ENCODE measurements at regions not wholly inside any gene's neighbourhood (a gene's known extent, or its start where the extent isn't known, plus 50 kb on each side); places are given as distances from the start of the nearest gene placed in this dataset.
"Not testable (repeated sequence)": the region's sequence is repeated elsewhere in the genome, so short reads cannot be mapped to it uniquely, and the experiment has no call there.

GRCh38 chrX:123081776-123082175 lies 102.3 kb upstream of the GRIA3 start:
- no peaks in the 10 kb centered on the region for H3K9me3 Mint-ChIP-seq
- H3K36me3 Mint-ChIP-seq, result no peaks in the 10 kb centered on the region
- no peak overlapping the region for H3K27ac Mint-ChIP-seq
- no peaks in the 10 kb centered on the region for H3K4me1 Mint-ChIP-seq
- no peak overlapping the region for H3K4me3 Mint-ChIP-seq
- CTCF ChIA-PET, result no interaction called here
- DNase-seq, result no peak
- no peaks in the 10 kb centered on the region for H3K27me3 Mint-ChIP-seq

GRCh38 chrX:123083924-123084323 lies 100.2 kb upstream of the GRIA3 start:
- Mint-ChIP-seq H3K36me3 (no peaks in the 10 kb centered on the region), H3K4me3 (no peak overlapping the region), H3K27me3 (no peaks in the 10 kb centered on the region), H3K27ac (no peak overlapping the region), H3K9me3 (no peaks in the 10 kb centered on the region), H3K4me1 (no peaks in the 10 kb centered on the region)
- DNase-seq, result no peak
- CTCF ChIA-PET, result no interaction called here

- no peak for DNase-seq
- no peak overlapping the region for H3K27ac Mint-ChIP-seq
Measured at GRCh38 chrX:123084797-123085196, 99.3 kb upstream of the GRIA3 start.

GRCh38 chrX:123085311-123085940 lies 98.7 kb upstream of the GRIA3 start:
- CTCF ChIA-PET, result no interaction called here
- H3K9me3 Mint-ChIP-seq, result no peaks in the 10 kb centered on the region
- H3K27me3 Mint-ChIP-seq, result no peaks in the 10 kb centered on the region
- no peak overlapping the region for H3K27ac Mint-ChIP-seq
- no peak overlapping the region for H3K4me3 Mint-ChIP-seq
- no peaks in the 10 kb centered on the region for H3K4me1 Mint-ChIP-seq
- no peaks in the 10 kb centered on the region for H3K36me3 Mint-ChIP-seq
- no peak for DNase-seq

More at GRCh38 chrX:123084797-123085196, 99.3 kb upstream of the GRIA3 start:
- no peak overlapping the region for H3K4me3 Mint-ChIP-seq
- no peaks in the 10 kb centered on the region for H3K27me3 Mint-ChIP-seq
- no peaks in the 10 kb centered on the region for H3K36me3 Mint-ChIP-seq
- H3K9me3 Mint-ChIP-seq, result no peaks in the 10 kb centered on the region
- CTCF ChIA-PET, result no interaction called here
- H3K4me1 Mint-ChIP-seq, result no peaks in the 10 kb centered on the region

GRCh38 chrX:123086768-123087167 lies 97.3 kb upstream of the GRIA3 start:
- Mint-ChIP-seq H3K27me3 (no peaks in the 10 kb centered on the region), H3K4me3 (no peak overlapping the region), H3K9me3 (no peaks in the 10 kb centered on the region), H3K27ac (no peak overlapping the region), H3K36me3 (no peaks in the 10 kb centered on the region), H3K4me1 (no peaks in the 10 kb centered on the region)
- CTCF ChIA-PET, result no interaction called here
- no peak for DNase-seq

GRCh38 chrX:123087326-123087725 lies 96.8 kb upstream of the GRIA3 start:
- CTCF ChIA-PET, result no interaction called here
- Mint-ChIP-seq H3K9me3 (no peaks in the 10 kb centered on the region), H3K4me3 (no peak overlapping the region), H3K36me3 (no peaks in the 10 kb centered on the region), H3K27me3 (no peaks in the 10 kb centered on the region), H3K4me1 (no peaks in the 10 kb centered on the region), H3K27ac (no peak overlapping the region)
- no peak for DNase-seq

GRCh38 chrX:123088331-123088730 lies 95.7 kb upstream of the GRIA3 start:
- CTCF ChIA-PET, result no interaction called here
- no peak for DNase-seq
- Mint-ChIP-seq H3K27ac (no peak overlapping the region), H3K27me3 (no peaks in the 10 kb centered on the region), H3K36me3 (no peaks in the 10 kb centered on the region), H3K9me3 (no peaks in the 10 kb centered on the region), H3K4me1 (no peaks in the 10 kb centered on the region), H3K4me3 (no peak overlapping the region)

GRCh38 chrX:123088930-123089329 lies 95.1 kb upstream of the GRIA3 start:
- Mint-ChIP-seq H3K4me1 (no peaks in the 10 kb centered on the region), H3K27me3 (no peaks in the 10 kb centered on the region), H3K27ac (no peak overlapping the region), H3K9me3 (no peaks in the 10 kb centered on the region), H3K4me3 (no peak overlapping the region), H3K36me3 (no peaks in the 10 kb centered on the region)
- no peak for DNase-seq
- CTCF ChIA-PET, result no interaction called here

GRCh38 chrX:123093792-123094191 lies 90.3 kb upstream of the GRIA3 start:
- Mint-ChIP-seq H3K4me1 (no peaks in the 10 kb centered on the region), H3K27me3 (no peaks in the 10 kb centered on the region), H3K27ac (no peak overlapping the region), H3K36me3 (no peaks in the 10 kb centered on the region), H3K9me3 (no peaks in the 10 kb centered on the region), H3K4me3 (no peak overlapping the region)
- no peak for DNase-seq
- CTCF ChIA-PET, result no interaction called here

GRCh38 chrX:123108513-123109427 lies 75.3 kb upstream of the GRIA3 start:
- no peaks in the 10 kb centered on the region for H3K4me1 Mint-ChIP-seq
- H3K27me3 Mint-ChIP-seq, result no peaks in the 10 kb centered on the region
- no peak for DNase-seq
- H3K4me3 Mint-ChIP-seq, result no peak overlapping the region
- H3K36me3 Mint-ChIP-seq, result no peaks in the 10 kb centered on the region
- H3K27ac Mint-ChIP-seq, result no peak overlapping the region
- CTCF ChIA-PET, result no interaction called here
- no peaks in the 10 kb centered on the region for H3K9me3 Mint-ChIP-seq

GRCh38 chrX:123121241-123121640 lies 62.8 kb upstream of the GRIA3 start:
- DNase-seq, result no peak
- H3K27ac Mint-ChIP-seq, result no peak overlapping the region
- CTCF ChIA-PET, result no interaction called here
- H3K36me3 Mint-ChIP-seq, result no peaks in the 10 kb centered on the region
- no peaks in the 10 kb centered on the region for H3K4me1 Mint-ChIP-seq
- H3K9me3 Mint-ChIP-seq, result no peaks in the 10 kb centered on the region
- no peak overlapping the region for H3K4me3 Mint-ChIP-seq
- no peaks in the 10 kb centered on the region for H3K27me3 Mint-ChIP-seq

GRCh38 chrX:123129805-123130204 lies 54.3 kb upstream of the GRIA3 start:
- H3K4me3 Mint-ChIP-seq, H3K9me3 Mint-ChIP-seq, H3K36me3 Mint-ChIP-seq, CTCF ChIA-PET, H3K4me1 Mint-ChIP-seq, DNase-seq, H3K27ac Mint-ChIP-seq, H3K27me3 Mint-ChIP-seq: not testable (repeated sequence)
